Cardiac fibroblast (primary cell): ENCODE measurements at regions not wholly inside any gene's neighbourhood (a gene's known extent, or its start where the extent isn't known, plus 50 kb on each side); places are given as distances from the start of the nearest gene placed in this dataset.

Source experiments
- DNase-seq, 2 donors: peaks; one replicate each; pipeline versions ENCODE4 v3.0.0 to v3.0.0-alpha.2; 2010; ENCODE audit warnings: low read depth in 2 of 2
- H3K4me3 ChIP-seq, 2 donors: replicated peaks in 1 of 2; 1 replicate in 1 of 2; 2 replicates in 1 of 2; pipeline ENCODE4 v1.5.1; 2011; ENCODE audit warnings: low read depth in 2 of 2, low read length in 2 of 2, mild to moderate bottlenecking in 2 of 2, moderate library complexity in 1 of 2
- TF ChIP-seq, protein P1 (sequence below): IDR thresholded peaks from one replicate; pipeline ENCODE4 v1.5.1; 2011; ENCODE audit warnings: low read depth, mild to moderate bottlenecking, low read length, inconsistent platforms

GRCh38 chr1:43037466-43037865 is 78.8 kb upstream of the SLC2A1 start:
- TF ChIP-seq, protein P1, sequence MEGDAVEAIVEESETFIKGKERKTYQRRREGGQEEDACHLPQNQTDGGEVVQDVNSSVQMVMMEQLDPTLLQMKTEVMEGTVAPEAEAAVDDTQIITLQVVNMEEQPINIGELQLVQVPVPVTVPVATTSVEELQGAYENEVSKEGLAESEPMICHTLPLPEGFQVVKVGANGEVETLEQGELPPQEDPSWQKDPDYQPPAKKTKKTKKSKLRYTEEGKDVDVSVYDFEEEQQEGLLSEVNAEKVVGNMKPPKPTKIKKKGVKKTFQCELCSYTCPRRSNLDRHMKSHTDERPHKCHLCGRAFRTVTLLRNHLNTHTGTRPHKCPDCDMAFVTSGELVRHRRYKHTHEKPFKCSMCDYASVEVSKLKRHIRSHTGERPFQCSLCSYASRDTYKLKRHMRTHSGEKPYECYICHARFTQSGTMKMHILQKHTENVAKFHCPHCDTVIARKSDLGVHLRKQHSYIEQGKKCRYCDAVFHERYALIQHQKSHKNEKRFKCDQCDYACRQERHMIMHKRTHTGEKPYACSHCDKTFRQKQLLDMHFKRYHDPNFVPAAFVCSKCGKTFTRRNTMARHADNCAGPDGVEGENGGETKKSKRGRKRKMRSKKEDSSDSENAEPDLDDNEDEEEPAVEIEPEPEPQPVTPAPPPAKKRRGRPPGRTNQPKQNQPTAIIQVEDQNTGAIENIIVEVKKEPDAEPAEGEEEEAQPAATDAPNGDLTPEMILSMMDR: no peak
- H3K4me3 ChIP-seq: no peak overlapping the region

DNA sequence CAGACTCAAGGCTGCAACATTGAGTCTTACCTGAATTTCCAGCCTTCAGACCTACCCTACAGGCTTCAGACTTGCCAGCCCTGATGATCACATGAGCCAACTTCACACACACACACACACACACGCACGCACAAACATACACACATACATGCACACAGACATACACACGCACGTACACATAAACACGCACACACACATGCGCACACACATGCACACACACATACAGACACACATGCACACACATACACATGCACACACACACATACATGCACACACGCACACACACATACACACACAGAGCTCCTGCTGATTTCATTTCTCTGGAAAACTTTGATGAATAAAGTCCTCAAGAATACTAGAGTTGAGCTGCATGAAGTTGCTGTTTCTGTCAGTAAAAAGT is 78.3 kb upstream of the SLC2A1 start:
- TF ChIP-seq, protein P1: no peak
- no peak for DNase-seq
- H3K4me3 ChIP-seq: no peak overlapping the region

More at GRCh38 chr1:43037466-43037865, 78.8 kb upstream of the SLC2A1 start:
- DNase-seq: no peak

DNA sequence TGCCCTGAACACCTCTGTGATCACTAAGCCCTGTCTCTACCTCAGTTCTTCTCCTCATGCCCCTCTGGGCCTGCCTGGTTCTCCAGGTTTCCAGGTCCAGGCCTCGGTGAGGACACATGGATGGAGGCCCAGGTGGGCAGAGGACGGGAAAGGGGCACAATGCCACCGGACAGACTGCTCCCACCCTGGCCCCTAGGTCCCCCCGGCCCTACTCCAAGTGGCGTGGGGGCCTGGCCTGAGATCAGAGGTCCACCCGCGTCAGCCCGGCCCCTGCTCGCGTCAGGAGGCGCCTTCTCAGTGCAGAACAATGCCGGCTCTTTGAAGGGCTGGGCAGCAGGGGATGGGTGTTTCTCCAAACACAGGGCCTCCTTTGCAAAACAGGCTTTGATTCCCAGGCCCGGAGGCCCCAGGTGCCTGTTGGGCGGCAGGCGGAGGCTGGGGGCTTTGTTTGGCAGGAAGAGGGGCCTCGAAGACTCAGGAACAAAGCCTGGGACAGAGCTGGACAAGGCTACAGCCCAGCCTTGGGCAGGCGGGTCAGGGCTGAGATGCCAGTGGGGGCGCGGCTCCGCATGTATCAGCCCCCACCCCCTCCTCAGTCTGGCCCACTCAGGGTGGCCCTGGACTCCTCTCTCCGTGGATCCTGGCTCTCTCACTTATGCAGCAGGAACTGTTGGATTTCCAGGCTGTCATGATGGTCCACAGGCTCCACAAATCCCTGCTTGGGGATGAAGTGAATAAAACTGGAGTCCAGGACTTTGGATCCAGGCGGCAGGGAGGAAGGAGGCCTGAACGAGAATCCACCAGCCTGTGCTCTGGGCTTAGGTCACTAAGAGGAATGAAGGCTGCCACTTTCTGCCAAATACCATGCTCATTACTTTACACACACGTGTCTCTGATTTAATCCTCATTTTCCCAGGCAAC is 77.4 kb upstream of the SLC2A1 start:
- TF ChIP-seq, protein P1: no peak
- no peak for DNase-seq
- H3K4me3 ChIP-seq: no peak overlapping the region

- no peak for DNase-seq
Observed at GRCh38 chr1:43034778-43035177, 76.1 kb upstream of the SLC2A1 start.

DNA sequence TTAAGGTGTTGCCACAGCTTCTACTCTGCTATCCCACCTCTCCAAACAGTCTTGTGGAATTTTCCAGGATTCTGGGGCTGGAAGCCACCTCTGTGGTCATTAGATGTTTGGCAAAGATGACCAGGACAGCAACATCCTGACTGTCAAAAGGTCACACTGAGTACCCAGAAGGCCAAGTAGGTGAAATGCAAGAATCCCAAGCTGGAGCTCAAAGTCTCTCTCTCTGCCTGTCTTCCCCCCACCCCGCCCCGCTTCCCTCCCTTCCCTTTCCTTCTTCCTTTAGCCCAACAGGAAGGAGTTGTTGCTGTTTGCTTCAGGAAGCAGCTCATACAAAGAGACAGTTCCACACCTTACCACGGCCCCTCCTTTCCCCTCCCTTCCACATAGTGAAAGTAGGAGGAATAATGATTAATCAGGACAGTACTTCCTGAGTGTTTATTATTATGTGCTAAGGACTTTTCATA is 75.6 kb upstream of the SLC2A1 start:
- no peak overlapping the region for H3K4me3 ChIP-seq
- TF ChIP-seq, protein P1: no peak
- no peak for DNase-seq

More at GRCh38 chr1:43034778-43035177, 76.1 kb upstream of the SLC2A1 start:
- H3K4me3 ChIP-seq: no peak overlapping the region
- TF ChIP-seq, protein P1: no peak

DNA sequence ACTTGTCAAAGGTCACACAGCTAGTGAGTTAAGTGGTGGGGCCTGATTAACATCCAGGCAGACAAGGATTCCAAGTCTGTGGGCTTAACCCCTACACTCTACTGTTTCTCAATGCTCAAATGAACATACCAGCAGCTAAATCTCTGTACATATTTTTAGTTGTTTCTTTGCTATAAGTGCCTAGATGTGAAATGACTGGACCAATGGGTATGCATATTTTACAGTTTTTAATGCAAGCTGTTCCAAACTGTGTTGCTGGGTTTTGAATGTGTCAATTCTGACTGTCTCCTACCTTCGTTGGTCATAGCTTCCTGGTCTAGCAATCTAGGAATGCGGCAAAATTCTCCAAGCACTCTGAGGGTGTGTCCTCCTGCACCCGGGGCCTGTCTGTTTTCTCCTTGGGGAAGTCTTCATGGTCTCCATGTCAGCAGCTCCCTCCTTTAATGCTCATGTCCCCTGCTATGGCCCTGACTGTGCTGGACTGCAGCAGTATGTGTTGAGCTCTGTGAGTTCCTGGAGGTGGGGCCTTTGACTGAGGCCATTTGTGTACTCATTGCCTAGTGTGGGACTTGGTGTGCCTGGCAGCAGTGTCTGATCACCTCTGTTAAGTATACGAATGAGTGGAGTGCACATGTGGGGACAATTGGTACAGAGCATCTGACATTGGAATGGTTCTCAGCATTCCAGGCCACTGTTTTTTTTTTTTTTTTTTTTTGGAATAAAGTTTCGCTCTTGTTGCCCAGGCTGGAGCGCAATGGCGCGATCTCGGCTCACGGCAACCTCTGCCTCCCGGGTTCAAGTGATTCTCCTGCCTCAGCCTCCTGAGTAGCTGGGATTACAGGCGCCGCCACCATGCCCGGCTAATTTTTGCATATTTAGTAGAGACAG is 72.9 kb upstream of the SLC2A1 start:
- TF ChIP-seq, protein P1: no peak
- no peak overlapping the region for H3K4me3 ChIP-seq
- no peak for DNase-seq
